ENCODE measurements at regions not wholly inside any gene's neighbourhood (a gene's known extent, or its start where the extent isn't known, plus 50 kb on each side); places are given as distances from the start of the nearest gene placed in this dataset.

GRCh38 chr10:63720676-63721075 is 199.5 kb downstream of the REEP3 start:
- TF ChIP-seq TSHZ2 (CRISPR knock-in tag; IDR thresholded peaks at IDR 0.05) (no peak), CSDC2 (CRISPR knock-in tag; IDR thresholded peaks at IDR 0.05) (no peak), ESRRG (CRISPR knock-in tag; IDR thresholded peaks at IDR 0.05) (no peak), ZNF70 (CRISPR knock-in tag; IDR thresholded peaks at IDR 0.05) (no peak), CSRNP3 (CRISPR knock-in tag; IDR thresholded peaks at IDR 0.05) (no peak), ZC3H10 (CRISPR knock-in tag; IDR thresholded peaks at IDR 0.05) (no peak), ZFP30 (CRISPR knock-in tag; IDR thresholded peaks at IDR 0.05) (no peak)
- ATAC-seq = no peak

- peak; percentile 87 for ATAC-seq
- TF ChIP-seq CSDC2 (CRISPR knock-in tag; IDR thresholded peaks at IDR 0.05) (no peak), TSHZ2 (CRISPR knock-in tag; IDR thresholded peaks at IDR 0.05) (peak; percentile 64; the same call in 1 of the 2 replicates)
Observed at GRCh38 chr10:63722537-63722936, 201.3 kb downstream of the REEP3 start.

GRCh38 chr10:63723320-63723719 is 202.1 kb downstream of the REEP3 start:
- ATAC-seq = no peak
- TF ChIP-seq CREB5 (CRISPR knock-in tag; IDR thresholded peaks at IDR 0.05; ENCODE audit: low read depth) (no peak), OSR1 (CRISPR knock-in tag; IDR thresholded peaks at IDR 0.05) (no peak), ZNF565 (CRISPR knock-in tag; conservative IDR thresholded peaks at IDR 0.05; ENCODE audit: low read depth) (no peak), TSHZ2 (CRISPR knock-in tag; IDR thresholded peaks at IDR 0.05) (no peak), ESRRG (CRISPR knock-in tag; IDR thresholded peaks at IDR 0.05) (no peak), ZNF8 (CRISPR knock-in tag; IDR thresholded peaks at IDR 0.05) (no peak), GLIS3 (CRISPR knock-in tag; IDR thresholded peaks at IDR 0.05) (no peak), TCF4 (CRISPR knock-in tag; IDR thresholded peaks at IDR 0.05; ENCODE audit: borderline replicate concordance) (no peak), ZFP30 (CRISPR knock-in tag; IDR thresholded peaks at IDR 0.05) (no peak)

GRCh38 chr10:63723741-63724140 is 202.5 kb downstream of the REEP3 start:
- ATAC-seq = no peak
- TF ChIP-seq CSRNP3 (CRISPR knock-in tag; IDR thresholded peaks at IDR 0.05) = no peak
- TF ChIP-seq TSHZ2 (CRISPR knock-in tag; IDR thresholded peaks at IDR 0.05) = no peak
- no peak for TF ChIP-seq RARB (CRISPR knock-in tag; IDR thresholded peaks at IDR 0.05)
- no peak for TF ChIP-seq ZFP3 (CRISPR knock-in tag; IDR thresholded peaks at IDR 0.05)
- TF ChIP-seq CSDC2 (CRISPR knock-in tag; IDR thresholded peaks at IDR 0.05) = no peak
- no peak for TF ChIP-seq OSR1 (CRISPR knock-in tag; IDR thresholded peaks at IDR 0.05)
- TF ChIP-seq SNAI2 (CRISPR knock-in tag; IDR thresholded peaks at IDR 0.05) = no peak
- no peak for TF ChIP-seq CREB5 (CRISPR knock-in tag; IDR thresholded peaks at IDR 0.05; ENCODE audit: low read depth)
- no peak for TF ChIP-seq ZNF70 (CRISPR knock-in tag; IDR thresholded peaks at IDR 0.05)
- no peak for TF ChIP-seq ISL1 (CRISPR knock-in tag; IDR thresholded peaks at IDR 0.05)
